BJ (cell line): ENCODE measurements at regions not wholly inside any gene's neighbourhood (a gene's known extent, or its start where the extent isn't known, plus 50 kb on each side); places are given as distances from the start of the nearest gene placed in this dataset.

Source experiments
- CTCF ChIA-PET: fragments of 350-600 bp; formaldehyde crosslinking; extraction: SDS; loops from one replicate; lab custom pipeline; 2021; ENCODE audit warnings: antibody characterized with exemption, inconsistent platforms; lab: Yijun Ruan, JAX
- POLR2A ChIA-PET: fragments of 300-600 bp; sonication (Branson Sonifier 250); formaldehyde crosslinking; extraction: SDS; loops from one replicate; lab custom pipeline; 2021; ENCODE audit warnings: antibody characterized with exemption; lab: Charles Lee
- DNase-seq: peaks from one replicate; pipeline ENCODE4 v3.0.0-alpha.2; 2011; ENCODE audit warnings: low read depth
- H3K27me3 ChIP-seq: 2 replicates; pipeline ENCODE4 v1.6.0; 2011; ENCODE audit warnings: low read length; ENCODE audit not compliant: control insufficient read depth, insufficient read depth
- H3K36me3 ChIP-seq: 2 replicates; pipeline ENCODE4 v1.5.1; 2011; ENCODE audit warnings: low read length; ENCODE audit not compliant: control insufficient read depth, insufficient read depth
- H3K4me3 ChIP-seq: 2 replicates; pipeline ENCODE4 v1.5.1; 2011; ENCODE audit warnings: low read depth, mild to moderate bottlenecking, control low read depth, low read length
- TF ChIP-seq, protein P1 (sequence below): IDR thresholded peaks from 2 replicates; pipeline ENCODE4 v1.5.1; 2011; ENCODE audit warnings: low read depth, mild to moderate bottlenecking, control low read depth, inconsistent platforms, low read length, moderate library complexity; ENCODE audit not compliant: insufficient read depth

GRCh38 chr14:32014057-32014456, 63.0 kb upstream of the ARHGAP5 start:
- POLR2A ChIA-PET = interaction anchor here (1.1 kb wide), 1 partner anchor 15 kb away, joined by 3 read pairs; no protein-coding TSS in a partner anchor
- CTCF ChIA-PET = interaction anchor here (0.7 to 1.1 kb wide), 2 partner anchors 80 to 488 kb away, joined by 3 read pairs; no protein-coding TSS in a partner anchor
- DNase-seq = no peak
- TF ChIP-seq, protein P1, sequence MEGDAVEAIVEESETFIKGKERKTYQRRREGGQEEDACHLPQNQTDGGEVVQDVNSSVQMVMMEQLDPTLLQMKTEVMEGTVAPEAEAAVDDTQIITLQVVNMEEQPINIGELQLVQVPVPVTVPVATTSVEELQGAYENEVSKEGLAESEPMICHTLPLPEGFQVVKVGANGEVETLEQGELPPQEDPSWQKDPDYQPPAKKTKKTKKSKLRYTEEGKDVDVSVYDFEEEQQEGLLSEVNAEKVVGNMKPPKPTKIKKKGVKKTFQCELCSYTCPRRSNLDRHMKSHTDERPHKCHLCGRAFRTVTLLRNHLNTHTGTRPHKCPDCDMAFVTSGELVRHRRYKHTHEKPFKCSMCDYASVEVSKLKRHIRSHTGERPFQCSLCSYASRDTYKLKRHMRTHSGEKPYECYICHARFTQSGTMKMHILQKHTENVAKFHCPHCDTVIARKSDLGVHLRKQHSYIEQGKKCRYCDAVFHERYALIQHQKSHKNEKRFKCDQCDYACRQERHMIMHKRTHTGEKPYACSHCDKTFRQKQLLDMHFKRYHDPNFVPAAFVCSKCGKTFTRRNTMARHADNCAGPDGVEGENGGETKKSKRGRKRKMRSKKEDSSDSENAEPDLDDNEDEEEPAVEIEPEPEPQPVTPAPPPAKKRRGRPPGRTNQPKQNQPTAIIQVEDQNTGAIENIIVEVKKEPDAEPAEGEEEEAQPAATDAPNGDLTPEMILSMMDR = no peak
- Histone ChIP-seq H3K36me3 (no peaks in the 10 kb centered on the region), H3K4me3 (no peak overlapping the region), H3K27me3 (peaks cover 2% of the 10 kb centered on the region)

DNA sequence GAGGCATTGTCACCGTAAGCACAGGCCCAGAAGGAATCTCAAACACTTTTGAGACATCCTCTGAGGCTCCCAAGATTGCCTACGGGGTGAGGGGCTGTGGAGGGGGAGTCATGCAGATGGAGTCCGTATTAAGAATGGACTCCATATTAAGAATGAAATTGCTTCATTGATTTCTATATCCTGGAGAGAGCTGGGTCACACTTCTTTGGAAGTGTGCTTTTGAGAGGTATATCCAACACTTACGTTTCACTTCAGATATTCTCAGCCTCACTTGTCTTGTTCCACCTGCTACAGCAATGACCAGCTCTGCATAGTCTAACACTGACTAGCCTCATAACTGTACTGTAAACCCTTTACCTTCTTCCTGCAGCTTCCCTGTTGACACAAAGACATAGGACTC, 62.6 kb upstream of the ARHGAP5 start:
- no peaks in the 10 kb centered on the region for H3K36me3 ChIP-seq
- TF ChIP-seq, protein P1 = no peak
- H3K4me3 ChIP-seq = no peak overlapping the region
- ChIA-PET CTCF (interaction anchor here (1.1 kb wide), 1 partner anchor 80 kb away, joined by 3 read pairs; no protein-coding TSS in a partner anchor), POLR2A (interaction anchor here (1.1 kb wide), 1 partner anchor 14 kb away, joined by 3 read pairs; no protein-coding TSS in a partner anchor)
- peaks cover 3% of the 10 kb centered on the region for H3K27me3 ChIP-seq
- no peak for DNase-seq

- CTCF ChIA-PET = no interaction called here
- Histone ChIP-seq H3K36me3 (no peaks in the 10 kb centered on the region), H3K27me3 (peaks cover 3% of the 10 kb centered on the region), H3K4me3 (no peak overlapping the region)
- no peak for DNase-seq
- POLR2A ChIA-PET = interaction anchor here (1.1 kb wide), 1 partner anchor 14 kb away, joined by 3 read pairs; no protein-coding TSS in a partner anchor
- TF ChIP-seq, protein P1 = no peak
These were observed 61.9 kb upstream of the ARHGAP5 start for GRCh38 chr14:32015166-32015565.

GRCh38 chr14:32017587-32017986, 59.5 kb upstream of the ARHGAP5 start:
- H3K27me3 ChIP-seq = peaks cover 3% of the 10 kb centered on the region
- H3K4me3 ChIP-seq = no peak overlapping the region
- CTCF ChIA-PET = interaction anchor here (1.5 kb wide), 1 partner anchor 11 kb away, joined by 5 read pairs; no protein-coding TSS in a partner anchor
- DNase-seq = no peak
- H3K36me3 ChIP-seq = no peaks in the 10 kb centered on the region
- TF ChIP-seq, protein P1 = no peak
- POLR2A ChIA-PET = no interaction called here

DNA sequence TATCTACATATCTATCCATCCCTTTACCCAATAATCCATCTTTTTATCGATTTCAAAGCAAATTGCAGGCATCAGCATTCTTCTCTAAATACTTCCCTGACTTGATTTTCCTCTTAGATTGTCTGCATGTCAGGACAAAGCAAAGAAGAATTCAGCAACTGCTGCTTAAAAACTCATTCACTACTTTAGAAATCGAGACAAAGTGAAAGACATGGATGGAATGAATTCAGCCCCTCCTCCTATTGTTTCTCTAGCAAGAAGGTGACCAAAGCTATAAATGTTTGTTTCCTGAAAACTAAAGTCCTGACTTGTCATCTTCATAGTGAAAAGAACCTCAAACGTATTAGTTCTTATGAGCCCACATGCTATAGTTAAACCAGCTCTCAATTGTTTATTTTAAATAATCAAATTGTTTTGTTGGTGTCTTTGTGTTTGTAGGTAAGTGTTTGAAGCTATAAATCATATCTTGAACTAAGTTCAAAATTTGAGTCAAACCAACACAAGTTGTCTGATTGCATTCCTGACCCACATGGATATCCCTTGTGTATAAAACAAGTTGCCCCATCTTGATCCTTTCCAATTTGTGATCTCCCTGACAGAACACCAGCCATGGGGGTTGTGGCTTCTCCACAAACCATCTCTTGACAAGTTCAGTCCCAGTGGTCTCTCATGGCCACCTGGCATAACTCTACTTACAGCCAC, 58.6 kb upstream of the ARHGAP5 start:
- TF ChIP-seq, protein P1 = no peak
- no peaks in the 10 kb centered on the region for H3K36me3 ChIP-seq
- CTCF ChIA-PET = interaction anchor here (1.5 kb wide), 1 partner anchor 10 kb away, joined by 5 read pairs; no protein-coding TSS in a partner anchor
- H3K27me3 ChIP-seq = peaks cover 3% of the 10 kb centered on the region
- H3K4me3 ChIP-seq = no peak overlapping the region
- POLR2A ChIA-PET = no interaction called here
- DNase-seq = no peak
